DND-41 (cell line): ENCODE measurements at regions not wholly inside any gene's neighbourhood (a gene's known extent, or its start where the extent isn't known, plus 50 kb on each side); places are given as distances from the start of the nearest gene placed in this dataset.

ENCODE experiments used
- ATAC-seq: fragments of 200-7000 bp; cut with Tn5 transposase; 3 replicates; pipeline ENCODE4 v1.9.1; 2021; ENCODE audit warnings: low read depth; ENCODE audit not compliant: insufficient read depth
- DNase-seq: peaks from one replicate; pipeline ENCODE4 v3.0.0-alpha.2; 2020
- H2AFZ ChIP-seq: 2 replicates; pipeline ENCODE4 v1.6.0; 2012; ENCODE audit warnings: low read depth, low read length
- H3K27ac ChIP-seq: 2 replicates; pipeline ENCODE4 v1.5.1; 2012; ENCODE audit warnings: low read length, inconsistent platforms
- H3K27me3 ChIP-seq: fragments of 200-600 bp; sonication (generic); 2 replicates; pipeline ENCODE4 v1.6.0; 2012; ENCODE audit warnings: low read length, mild to moderate bottlenecking, inconsistent platforms; ENCODE audit not compliant: insufficient read depth, poor library complexity
- H3K36me3 ChIP-seq: 2 replicates; pipeline ENCODE4 v1.5.1; 2012; ENCODE audit warnings: low read length, inconsistent platforms; ENCODE audit not compliant: insufficient read depth
- H3K4me1 ChIP-seq: 2 replicates; pipeline ENCODE4 v1.5.1; 2012; ENCODE audit warnings: mild to moderate bottlenecking, low read length; ENCODE audit not compliant: insufficient read depth
- H3K4me2 ChIP-seq: 2 replicates; pipeline ENCODE4 v1.6.0; 2012; ENCODE audit warnings: mild to moderate bottlenecking, moderate library complexity, low read length, inconsistent platforms; ENCODE audit not compliant: insufficient read depth
- H3K4me3 ChIP-seq, 2 experiments: fragments of 200-600 bp in 1 of 2; shearing (Covaris generic) in 1 of 2; 2 replicates each; pipeline ENCODE4 v1.5.1; 2012 to 2016; ENCODE audit warnings: inconsistent platforms in 2 of 2, low read length in 2 of 2, mild to moderate bottlenecking in 2 of 2, low read depth in 1 of 2, moderate library complexity in 1 of 2
- H3K79me2 ChIP-seq: 2 replicates; pipeline ENCODE4 v1.6.0; 2012; ENCODE audit warnings: low read length, inconsistent platforms; ENCODE audit not compliant: insufficient read depth
- H3K9ac ChIP-seq: 2 replicates; pipeline ENCODE4 v1.6.0; 2012; ENCODE audit warnings: low read depth, mild to moderate bottlenecking, inconsistent platforms, low read length, moderate library complexity
- H3K9me3 ChIP-seq: 2 replicates; pipeline ENCODE4 v1.5.1; 2012; ENCODE audit warnings: low read length, moderate library complexity, mild to moderate bottlenecking, inconsistent platforms; ENCODE audit not compliant: insufficient read depth, severe bottlenecking
- H4K20me1 ChIP-seq: 2 replicates; pipeline ENCODE4 v1.6.0; 2012; ENCODE audit warnings: low read length; ENCODE audit not compliant: insufficient read depth
- CTCF ChIP-seq: IDR thresholded peaks from 2 replicates; pipeline ENCODE4 v1.5.1; 2012; ENCODE audit warnings: borderline replicate concordance, low read length, moderate library complexity, mild to moderate bottlenecking; ENCODE audit not compliant: poor library complexity, severe bottlenecking; ENCODE audit errors: extremely low read depth
- EZH2 ChIP-seq: IDR thresholded peaks from 3 replicates; pipeline ENCODE4 v1.6.1; 2012; ENCODE audit warnings: borderline replicate concordance, low read depth, mild to moderate bottlenecking, moderate library complexity, low read length, inconsistent platforms; ENCODE audit not compliant: severe bottlenecking

- ATAC-seq: no peak
- DNase-seq: no peak
- Histone ChIP-seq H3K4me1 (no peaks in the 10 kb centered on the region), H3K27ac (no peak overlapping the region), H4K20me1 (no peaks in the 10 kb centered on the region), H3K27me3 (no peaks in the 10 kb centered on the region), H3K79me2 (no peaks in the 10 kb centered on the region), H2AFZ (no peak overlapping the region), H3K9me3 (no peaks in the 10 kb centered on the region), H3K36me3 (no peaks in the 10 kb centered on the region), H3K9ac (no peak overlapping the region), H3K4me3 (no peak overlapping the region), H3K4me2 (no peak overlapping the region)
- no peak for TF ChIP-seq EZH2
- TF ChIP-seq CTCF: no peak
These were observed 191.6 kb upstream of the PGR start for GRCh38 chr11:101321222-101321621.

GRCh38 chr11:101306721-101307120 is 177.1 kb upstream of the PGR start:
- Histone ChIP-seq H3K4me2 (no peak overlapping the region), H2AFZ (no peak overlapping the region), H3K4me3 (no peak overlapping the region), H3K79me2 (no peaks in the 10 kb centered on the region), H3K36me3 (no peaks in the 10 kb centered on the region), H3K27ac (no peak overlapping the region), H3K9me3 (no peaks in the 10 kb centered on the region), H3K27me3 (no peaks in the 10 kb centered on the region), H3K9ac (no peak overlapping the region), H4K20me1 (no peaks in the 10 kb centered on the region), H3K4me1 (no peaks in the 10 kb centered on the region)
- TF ChIP-seq CTCF: no peak
- DNase-seq: no peak
- no peak for ATAC-seq

- DNase-seq: no peak
- Histone ChIP-seq H4K20me1 (no peaks in the 10 kb centered on the region), H2AFZ (no peak overlapping the region), H3K36me3 (no peaks in the 10 kb centered on the region), H3K4me1 (no peaks in the 10 kb centered on the region), H3K27me3 (no peaks in the 10 kb centered on the region), H3K27ac (no peak overlapping the region), H3K4me3 (no peak overlapping the region), H3K4me2 (no peak overlapping the region), H3K9ac (no peak overlapping the region), H3K79me2 (no peaks in the 10 kb centered on the region), H3K9me3 (no peaks in the 10 kb centered on the region)
- TF ChIP-seq CTCF: no peak
- no peak for TF ChIP-seq EZH2
- no peak for ATAC-seq
These were observed 175.9 kb upstream of the PGR start for GRCh38 chr11:101305496-101305895.

GRCh38 chr11:101299210-101299609 is 169.6 kb upstream of the PGR start:
- TF ChIP-seq CTCF: no peak
- TF ChIP-seq EZH2: no peak
- Histone ChIP-seq H3K9me3 (no peaks in the 10 kb centered on the region), H3K36me3 (no peaks in the 10 kb centered on the region), H4K20me1 (no peaks in the 10 kb centered on the region), H3K4me3 (no peak overlapping the region), H2AFZ (no peak overlapping the region), H3K4me2 (no peak overlapping the region), H3K27ac (no peak overlapping the region), H3K79me2 (no peaks in the 10 kb centered on the region), H3K4me1 (no peaks in the 10 kb centered on the region), H3K27me3 (no peaks in the 10 kb centered on the region), H3K9ac (no peak overlapping the region)
- DNase-seq (no peak), ATAC-seq (no peak)
